SK-N-SH (cell line): ENCODE measurements at regions not wholly inside any gene's neighbourhood (a gene's known extent, or its start where the extent isn't known, plus 50 kb on each side); places are given as distances from the start of the nearest gene placed in this dataset.

Experiments
- CTCF ChIA-PET: fragments of 300-600, 350-600 bp; formaldehyde crosslinking; extraction: SDS; loops from one replicate; lab custom pipeline; 2021; lab: Yijun Ruan, JAX
- POLR2A ChIA-PET: fragments of 350-600 bp; sonication (Branson Sonifier 250); formaldehyde crosslinking; extraction: SDS; loops from one replicate; lab custom pipeline; 2020; ENCODE audit warnings: antibody characterized with exemption, inconsistent platforms; lab: Yijun Ruan, JAX
- DNase-seq: peaks from one replicate; pipeline ENCODE4 v3.0.0; 2012
- H2AFZ ChIP-seq: fragments of 200-600 bp; sonication (generic); 2 replicates; pipeline ENCODE4 v1.8.1; 2016; ENCODE audit warnings: antibody characterized with exemption, mild to moderate bottlenecking, low read depth
- H3F3A ChIP-seq: fragments of 200-600 bp; sonication (generic); replicated peaks from 2 replicates; pipeline ENCODE3; 2016; ENCODE audit warnings: antibody characterized with exemption, mild to moderate bottlenecking; ENCODE audit not compliant: insufficient read depth
- H3K27ac ChIP-seq, 2 experiments: fragments of 200-500 bp in 1 of 2; fragments of 200-600 bp in 1 of 2; sonication (Bioruptor generic) in 1 of 2; sonication (generic), shearing (Covaris generic) in 1 of 2; 2 replicates each; pipeline versions ENCODE4 v1.5.1 to v1.6.1; 2014 to 2016; ENCODE audit warnings: low read depth in 2 of 2, inconsistent platforms in 1 of 2, low read length in 1 of 2, mild to moderate bottlenecking in 1 of 2, mixed read lengths in 1 of 2
- H3K27me3 ChIP-seq: fragments of 200-600 bp; sonication (generic), shearing (Covaris generic); 2 replicates; pipeline ENCODE4 v1.6.1; 2016; ENCODE audit warnings: mixed run types; ENCODE audit not compliant: insufficient read depth
- H3K36me3 ChIP-seq, 2 experiments: fragments of 200-500 bp in 1 of 2; fragments of 200-600 bp in 1 of 2; sonication (Bioruptor generic) in 1 of 2; sonication (generic) in 1 of 2; replicated peaks in 1 of 2; 2 replicates each; pipeline versions ENCODE3 to v1.5.1; 2014 to 2016; ENCODE audit warnings: low read length in 1 of 2, mild to moderate bottlenecking in 1 of 2; ENCODE audit not compliant: insufficient read depth in 2 of 2, control insufficient read depth in 1 of 2
- H3K4me1 ChIP-seq, 2 experiments: fragments of 200-500 bp in 1 of 2; fragments of 200-600 bp in 1 of 2; sonication (Bioruptor generic) in 1 of 2; sonication (generic), shearing (Covaris generic) in 1 of 2; 2 replicates each; pipeline versions ENCODE4 v1.5.1 to v1.6.1; 2014 to 2016; ENCODE audit warnings: low read depth in 1 of 2, low read length in 1 of 2, mixed run types in 1 of 2; ENCODE audit not compliant: insufficient read depth in 2 of 2, control insufficient read depth in 1 of 2
- H3K4me2 ChIP-seq: fragments of 200-600 bp; sonication (generic), shearing (Covaris generic); 2 replicates; pipeline ENCODE4 v1.6.1; 2017; ENCODE audit warnings: mixed run types
- H3K4me3 ChIP-seq, 2 experiments: fragments of 200-500 bp in 1 of 2; fragments of 200-600 bp in 1 of 2; sonication (Bioruptor generic) in 1 of 2; sonication (generic), shearing (Covaris generic) in 1 of 2; 2 replicates each; pipeline versions ENCODE4 v1.5.1 to v1.8.1; 2014 to 2016; ENCODE audit warnings: low read depth in 2 of 2, inconsistent platforms in 1 of 2, low read length in 1 of 2, mild to moderate bottlenecking in 1 of 2, mixed read lengths in 1 of 2, moderate library complexity in 1 of 2
- H3K79me2 ChIP-seq: fragments of 200-600 bp; sonication (generic); 2 replicates; pipeline ENCODE4 v1.8.1; 2017; ENCODE audit warnings: mild to moderate bottlenecking; ENCODE audit not compliant: insufficient read depth
- H3K9ac ChIP-seq: fragments of 200-600 bp; sonication (generic); 2 replicates; pipeline ENCODE4 v1.6.1; 2017; ENCODE audit warnings: mixed run types
- H3K9me2 ChIP-seq: fragments of 200-600 bp; sonication (generic); 2 replicates; pipeline ENCODE4 v1.6.1; 2017; ENCODE audit warnings: mixed run types
- H3K9me3 ChIP-seq: fragments of 200-600 bp; sonication (generic); 2 replicates; pipeline ENCODE4 v1.6.1; 2017; ENCODE audit warnings: mixed run types, mild to moderate bottlenecking, moderate library complexity
- H4K20me1 ChIP-seq: fragments of 200-600 bp; sonication (generic); 2 replicates; pipeline ENCODE4 v1.6.1; 2017; ENCODE audit warnings: mild to moderate bottlenecking, mixed run types; ENCODE audit not compliant: insufficient read depth
- EZH2phosphoT487 ChIP-seq: fragments of 200-600 bp; sonication (generic); IDR thresholded peaks from 2 replicates; pipeline ENCODE4 v1.6.1; 2017; ENCODE audit warnings: low read depth, mixed run types, mild to moderate bottlenecking, antibody characterized with exemption, moderate library complexity, borderline replicate concordance
- FOSL2 ChIP-seq: IDR thresholded peaks from 2 replicates; pipeline ENCODE4 v1.4.0; 2012; ENCODE audit warnings: low read depth, mild to moderate bottlenecking, moderate library complexity, borderline replicate concordance
- GABPA ChIP-seq: IDR thresholded peaks from 2 replicates; pipeline ENCODE4 v1.4.0; 2012; ENCODE audit warnings: low read depth, mild to moderate bottlenecking
- GATA2 ChIP-seq: sonication (generic); formaldehyde crosslinking; IDR thresholded peaks from 2 replicates; pipeline ENCODE4 v1.5.0; 2020; ENCODE audit warnings: mild to moderate bottlenecking, missing genetic modification reagents
- IRF3 ChIP-seq: fragments of 150-350 bp; IDR thresholded peaks from 2 replicates; pipeline ENCODE4 v1.6.1; 2016; ENCODE audit warnings: mild to moderate bottlenecking, low read depth, low read length
- JUND ChIP-seq: IDR thresholded peaks from 2 replicates; pipeline ENCODE4 v1.4.0; 2012
- MEF2A ChIP-seq: IDR thresholded peaks from 2 replicates; pipeline ENCODE4 v1.4.0; 2012; ENCODE audit warnings: low read depth, borderline replicate concordance
- MXI1 ChIP-seq: IDR thresholded peaks from 2 replicates; pipeline ENCODE4 v1.6.1; 2012; ENCODE audit warnings: mild to moderate bottlenecking, low read depth, low read length, improper control_type of control experiment
- NFIC ChIP-seq: IDR thresholded peaks from 2 replicates; pipeline ENCODE4 v1.4.0; 2012; ENCODE audit warnings: borderline replicate concordance
- NRF1 ChIP-seq: IDR thresholded peaks from 2 replicates; pipeline ENCODE4 v1.6.1; 2012; ENCODE audit warnings: low read depth, mild to moderate bottlenecking, low read length
- RAD21 ChIP-seq: IDR thresholded peaks from 2 replicates; pipeline ENCODE4 v1.6.1; 2012; ENCODE audit warnings: mild to moderate bottlenecking, low read length
- RCOR1 ChIP-seq: fragments of 150-350 bp; IDR thresholded peaks from 2 replicates; pipeline ENCODE4 v1.6.1; 2017; ENCODE audit warnings: antibody characterized with exemption, low read length
- RFX5 ChIP-seq: IDR thresholded peaks from 2 replicates; pipeline ENCODE4 v1.6.1; 2012; ENCODE audit warnings: mild to moderate bottlenecking, improper control_type of control experiment, low read length
- RXRA ChIP-seq: IDR thresholded peaks from 2 replicates; pipeline ENCODE4 v1.4.0; 2012; ENCODE audit warnings: low read depth, mild to moderate bottlenecking, borderline replicate concordance
- SIN3A ChIP-seq: IDR thresholded peaks from 2 replicates; pipeline ENCODE4 v1.6.1; 2012; ENCODE audit warnings: low read depth, mild to moderate bottlenecking, low read length, moderate library complexity, borderline replicate concordance
- SMC3 ChIP-seq: IDR thresholded peaks from 2 replicates; pipeline ENCODE4 v1.6.1; 2012; ENCODE audit warnings: low read depth, low read length, improper control_type of control experiment
- TAF1 ChIP-seq: IDR thresholded peaks from 2 replicates; pipeline ENCODE4 v1.6.1; 2012; ENCODE audit warnings: low read depth, mild to moderate bottlenecking, low read length, moderate library complexity, borderline replicate concordance
- TCF12 ChIP-seq: IDR thresholded peaks from 2 replicates; pipeline ENCODE4 v1.4.0; 2012
- TEAD4 ChIP-seq: IDR thresholded peaks from 2 replicates; pipeline ENCODE4 v1.4.0; 2012; ENCODE audit warnings: mild to moderate bottlenecking, borderline replicate concordance; ENCODE audit not compliant: insufficient read depth
- YY1 ChIP-seq: IDR thresholded peaks from 2 replicates; pipeline ENCODE4 v1.4.0; 2012; ENCODE audit warnings: low read depth, mild to moderate bottlenecking
- ZBTB33 ChIP-seq: IDR thresholded peaks from 2 replicates; pipeline ENCODE4 v1.4.0; 2012; ENCODE audit warnings: low read depth, borderline replicate concordance
- WGBS: methylation state at CpG from one replicate; pipeline ENCODE4 v1.1.6; 2017; ENCODE audit warnings: low lambda C conversion rate; 5-methylcytosine and 5-hydroxymethylcytosine counted together
- TF ChIP-seq, protein P1 (sequence below): fragments of 200-600 bp; sonication (generic); IDR thresholded peaks from 2 replicates; pipeline ENCODE4 v1.6.1; 2017; ENCODE audit warnings: antibody characterized with exemption, mild to moderate bottlenecking, moderate library complexity
- TF ChIP-seq, protein P2 (sequence below): IDR thresholded peaks from 2 replicates; pipeline ENCODE4 v1.4.0; 2012; ENCODE audit warnings: low read depth
- TF ChIP-seq, protein P3 (sequence below): IDR thresholded peaks from 2 replicates; pipeline ENCODE4; 2012
- TF ChIP-seq, protein P4 (sequence below): fragments of 150-350 bp; IDR thresholded peaks from 2 replicates; pipeline ENCODE4 v1.6.1; 2017; ENCODE audit warnings: antibody characterized with exemption, low read length, low read depth, borderline replicate concordance

GRCh38 chr5:34517249-34517648 is 138.9 kb upstream of the RAI14 start:
- no peak for DNase-seq
- Histone ChIP-seq H2AFZ (no peak overlapping the region), H3K4me1 (peaks cover 0 to 12% of the 10 kb centered on the region in 2 experiments; a peak in 1 of 4 replicates), H4K20me1 (no peaks in the 10 kb centered on the region), H3K36me3 (no peaks in the 10 kb centered on the region)
- POLR2A ChIA-PET, result no interaction called here
- TF ChIP-seq RCOR1 (no peak), SMC3 (no peak), SIN3A (no peak), TCF12 (peak; percentile 13; the same call in 1 of the 2 replicates), JUND (peak; percentile 31; the same call in 1 of the 2 replicates), RFX5 (no peak), FOSL2 (peak; percentile 28; the same call in 1 of the 2 replicates), ZBTB33 (no peak), MXI1 (no peak), GABPA (no peak), EZH2phosphoT487 (no peak), MEF2A (no peak), NFIC (no peak), YY1 (no peak), RXRA (no peak), GATA2 (CRISPR knock-in tag) (no peak), TEAD4 (no peak), IRF3 (no peak), RAD21 (no peak), NRF1 (no peak), TAF1 (no peak)
- TF ChIP-seq, protein P1, sequence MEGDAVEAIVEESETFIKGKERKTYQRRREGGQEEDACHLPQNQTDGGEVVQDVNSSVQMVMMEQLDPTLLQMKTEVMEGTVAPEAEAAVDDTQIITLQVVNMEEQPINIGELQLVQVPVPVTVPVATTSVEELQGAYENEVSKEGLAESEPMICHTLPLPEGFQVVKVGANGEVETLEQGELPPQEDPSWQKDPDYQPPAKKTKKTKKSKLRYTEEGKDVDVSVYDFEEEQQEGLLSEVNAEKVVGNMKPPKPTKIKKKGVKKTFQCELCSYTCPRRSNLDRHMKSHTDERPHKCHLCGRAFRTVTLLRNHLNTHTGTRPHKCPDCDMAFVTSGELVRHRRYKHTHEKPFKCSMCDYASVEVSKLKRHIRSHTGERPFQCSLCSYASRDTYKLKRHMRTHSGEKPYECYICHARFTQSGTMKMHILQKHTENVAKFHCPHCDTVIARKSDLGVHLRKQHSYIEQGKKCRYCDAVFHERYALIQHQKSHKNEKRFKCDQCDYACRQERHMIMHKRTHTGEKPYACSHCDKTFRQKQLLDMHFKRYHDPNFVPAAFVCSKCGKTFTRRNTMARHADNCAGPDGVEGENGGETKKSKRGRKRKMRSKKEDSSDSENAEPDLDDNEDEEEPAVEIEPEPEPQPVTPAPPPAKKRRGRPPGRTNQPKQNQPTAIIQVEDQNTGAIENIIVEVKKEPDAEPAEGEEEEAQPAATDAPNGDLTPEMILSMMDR, result no peak
- TF ChIP-seq, protein P2, sequence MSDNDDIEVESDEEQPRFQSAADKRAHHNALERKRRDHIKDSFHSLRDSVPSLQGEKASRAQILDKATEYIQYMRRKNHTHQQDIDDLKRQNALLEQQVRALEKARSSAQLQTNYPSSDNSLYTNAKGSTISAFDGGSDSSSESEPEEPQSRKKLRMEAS, result no peak
- TF ChIP-seq, protein P3, sequence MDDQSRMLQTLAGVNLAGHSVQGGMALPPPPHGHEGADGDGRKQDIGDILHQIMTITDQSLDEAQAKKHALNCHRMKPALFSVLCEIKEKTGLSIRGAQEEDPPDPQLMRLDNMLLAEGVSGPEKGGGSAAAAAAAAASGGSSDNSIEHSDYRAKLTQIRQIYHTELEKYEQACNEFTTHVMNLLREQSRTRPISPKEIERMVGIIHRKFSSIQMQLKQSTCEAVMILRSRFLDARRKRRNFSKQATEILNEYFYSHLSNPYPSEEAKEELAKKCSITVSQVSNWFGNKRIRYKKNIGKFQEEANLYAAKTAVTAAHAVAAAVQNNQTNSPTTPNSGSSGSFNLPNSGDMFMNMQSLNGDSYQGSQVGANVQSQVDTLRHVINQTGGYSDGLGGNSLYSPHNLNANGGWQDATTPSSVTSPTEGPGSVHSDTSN, result no peak
- TF ChIP-seq, protein P4, sequence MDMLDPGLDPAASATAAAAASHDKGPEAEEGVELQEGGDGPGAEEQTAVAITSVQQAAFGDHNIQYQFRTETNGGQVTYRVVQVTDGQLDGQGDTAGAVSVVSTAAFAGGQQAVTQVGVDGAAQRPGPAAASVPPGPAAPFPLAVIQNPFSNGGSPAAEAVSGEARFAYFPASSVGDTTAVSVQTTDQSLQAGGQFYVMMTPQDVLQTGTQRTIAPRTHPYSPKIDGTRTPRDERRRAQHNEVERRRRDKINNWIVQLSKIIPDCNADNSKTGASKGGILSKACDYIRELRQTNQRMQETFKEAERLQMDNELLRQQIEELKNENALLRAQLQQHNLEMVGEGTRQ, result no peak
- TF ChIP-seq, all 33 proteins: peak for 3
- H3K79me2 ChIP-seq, result no peaks in the 10 kb centered on the region
- H3F3A ChIP-seq, result peaks cover 9% of the 10 kb centered on the region
- CTCF ChIA-PET, result interaction anchor here (0.8 to 1.3 kb wide), 2 partner anchors 31 to 382 kb away, joined by 3 to 5 read pairs; no protein-coding TSS in a partner anchor
- H3K4me2 ChIP-seq, result no peak overlapping the region
- H3K9ac ChIP-seq, result no peak overlapping the region
- H3K9me2 ChIP-seq, result no peaks in the 10 kb centered on the region
- 0% methylated on average over 2 of the region's 2 CpGs for WGBS
- H3K27ac ChIP-seq, result peak overlapping the region in 1 of 2 experiments; percentile 30; a peak in 1 of 4 replicates
- H3K9me3 ChIP-seq, result no peaks in the 10 kb centered on the region
- H3K27me3 ChIP-seq, result no peaks in the 10 kb centered on the region
- H3K4me3 ChIP-seq, result no peak overlapping the region
